ENCODE measurements at regions not wholly inside any gene's neighbourhood (a gene's known extent, or its start where the extent isn't known, plus 50 kb on each side); places are given as distances from the start of the nearest gene placed in this dataset.

- Histone ChIP-seq H3K4me1 (no peaks in the 10 kb centered on the region), H3K4me3 (no peak overlapping the region), H3K27ac (no peak overlapping the region), H3K27me3 (no peaks in the 10 kb centered on the region), H3K9me3 (peaks cover 0 to 2% (median 0%) of the 10 kb centered on the region in 11 donors), H3K36me3 (no peaks in the 10 kb centered on the region)
- DNase-seq (no peak), ATAC-seq (no peak)
- intact Hi-C loops (cut with DNase I) = no loop called here
- no peak for TF ChIP-seq CTCF (IDR thresholded peaks at IDR 0.05)
Measured at GRCh38 chr20:21968486-21968885, 263.0 kb downstream of the PAX1 start.

DNA sequence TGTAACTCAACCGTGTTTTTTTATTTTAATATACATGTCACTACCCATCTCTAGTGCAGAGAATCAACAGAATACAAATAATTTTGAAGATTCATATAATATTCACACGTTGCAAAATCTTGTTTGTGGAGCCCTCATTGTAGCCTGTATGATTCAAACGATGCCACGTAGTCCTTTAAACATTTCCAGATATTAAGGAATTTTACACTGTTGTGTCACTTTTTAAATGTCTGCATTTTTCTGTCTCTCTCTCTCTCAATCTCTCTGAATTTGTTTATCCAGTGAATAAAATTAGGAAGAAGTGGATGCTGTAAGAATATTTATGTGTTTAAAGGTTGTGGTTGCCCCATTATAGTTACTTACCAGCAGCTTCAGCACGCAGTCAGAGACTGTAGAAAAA lies 262.0 kb downstream of the PAX1 start:
- peaks cover 0 to 12% (median 2%) of the 10 kb centered on the region in 11 donors for H3K9me3 ChIP-seq
- H3K4me3 ChIP-seq = no peak overlapping the region
- WGBS, 2 donors = 67 to 68% methylated on average over 5 of the region's 5 CpGs
- H3K27me3 ChIP-seq = no peaks in the 10 kb centered on the region
- DNase-seq = no peak
- H3K4me1 ChIP-seq = no peaks in the 10 kb centered on the region
- TF ChIP-seq CTCF (IDR thresholded peaks at IDR 0.05) = no peak
- intact Hi-C loops (cut with DNase I) = no loop called here
- ATAC-seq = no peak
- no peak overlapping the region for H3K27ac ChIP-seq
- no peaks in the 10 kb centered on the region for H3K36me3 ChIP-seq

DNA sequence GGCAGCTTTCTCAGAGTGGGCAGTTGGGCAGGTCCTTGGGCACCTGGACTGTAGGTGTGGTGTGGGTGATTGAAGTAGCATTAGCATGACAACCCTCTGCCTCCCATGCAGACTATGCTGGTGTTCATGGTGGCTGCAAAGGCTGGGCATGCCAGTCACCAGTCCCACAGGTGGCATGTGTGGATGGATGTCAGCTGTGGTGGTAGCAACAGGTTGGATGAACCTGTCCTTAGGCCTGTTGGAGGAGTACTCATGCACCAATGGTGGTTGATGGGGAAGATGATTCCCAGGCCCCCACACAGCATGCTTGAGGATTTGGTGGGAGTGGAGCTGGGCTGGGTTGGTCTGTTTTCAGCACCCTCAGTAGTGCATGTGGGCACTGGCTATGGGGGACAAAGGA lies 251.1 kb downstream of the PAX1 start:
- no peaks in the 10 kb centered on the region for H3K27me3 ChIP-seq
- intact Hi-C loops (cut with DNase I) = no loop called here
- H3K9me3 ChIP-seq = peaks cover 0 to 55% (median 0%) of the 10 kb centered on the region in 11 donors
- H3K4me3 ChIP-seq = no peak overlapping the region
- no peaks in the 10 kb centered on the region for H3K36me3 ChIP-seq
- no peak overlapping the region for H3K27ac ChIP-seq
- ATAC-seq = no peak
- no peaks in the 10 kb centered on the region for H3K4me1 ChIP-seq
- TF ChIP-seq CTCF (IDR thresholded peaks at IDR 0.05) = no peak
- DNase-seq = no peak

- Histone ChIP-seq H3K27me3 (no peaks in the 10 kb centered on the region), H3K4me3 (no peak overlapping the region), H3K27ac (no peak overlapping the region), H3K36me3 (no peaks in the 10 kb centered on the region), H3K9me3 (peaks cover 0 to 15% (median 0%) of the 10 kb centered on the region in 11 donors), H3K4me1 (no peaks in the 10 kb centered on the region)
- TF ChIP-seq CTCF (IDR thresholded peaks at IDR 0.05) = no peak
- ATAC-seq (no peak), DNase-seq (no peak)
- intact Hi-C loops (cut with DNase I) = no loop called here
- WGBS, 2 donors = 47 to 48% methylated on average over 2 of the region's 2 CpGs
Measured at GRCh38 chr20:21947406-21947805, 241.9 kb downstream of the PAX1 start.

DNA sequence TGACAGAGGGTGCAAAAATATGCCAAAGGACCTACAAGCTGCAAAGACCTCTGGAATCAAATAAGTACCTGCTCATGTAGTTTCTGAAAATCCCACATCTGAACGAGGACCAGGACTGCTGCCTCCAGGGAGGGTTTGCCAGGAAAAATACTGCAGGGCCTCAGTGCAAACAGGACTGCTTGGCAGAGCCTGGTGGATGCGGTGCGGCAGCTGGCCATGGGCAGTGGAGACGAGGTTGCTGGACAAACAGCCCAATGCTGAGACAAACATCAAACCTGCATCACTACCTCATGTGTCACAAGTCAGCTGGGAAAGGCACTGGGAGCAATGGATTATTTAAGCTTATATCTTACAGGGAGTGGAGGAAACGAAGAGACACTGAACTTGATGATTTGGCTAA lies 238.8 kb downstream of the PAX1 start:
- TF ChIP-seq CTCF (IDR thresholded peaks at IDR 0.05) = no peak
- DNase-seq = no peak
- Histone ChIP-seq H3K36me3 (no peaks in the 10 kb centered on the region), H3K4me3 (no peak overlapping the region), H3K4me1 (no peaks in the 10 kb centered on the region), H3K9me3 (peaks cover 0 to 15% (median 0%) of the 10 kb centered on the region in 11 donors), H3K27me3 (no peaks in the 10 kb centered on the region), H3K27ac (no peak overlapping the region)
- WGBS, 2 donors = 76 to 82% methylated on average over 5 of the region's 5 CpGs
- no peak for ATAC-seq
- intact Hi-C loops (cut with DNase I) = no loop called here
